ENCODE measurements at regions not wholly inside any gene's neighbourhood (a gene's known extent, or its start where the extent isn't known, plus 50 kb on each side); places are given as distances from the start of the nearest gene placed in this dataset.

GRCh38 chr13:26463296-26463695 lies 94.2 kb upstream of the WASF3 start:
- Histone ChIP-seq H3K56ac (ENCODE audit: insufficient read length, low read depth, low read length) (no peak overlapping the region), H3K18ac (ENCODE audit: insufficient read length, low read depth, low read length) (no peak overlapping the region), H3K9ac (ENCODE audit: extremely low read depth, insufficient read length, low read length) (no peak overlapping the region), H4K8ac (replicated peaks; ENCODE audit: insufficient read length, low read depth, low read length) (no peak overlapping the region), H4K91ac (ENCODE audit: insufficient read length, low read depth, low read length) (no peak overlapping the region), H2BK5ac (ENCODE audit: insufficient read length, low read length) (no peak overlapping the region), H3T11ph (ENCODE audit: low read length) (no peak overlapping the region), H3K23ac (ENCODE audit: insufficient read length, low read depth, low read length) (no peak overlapping the region), H3K79me1 (ENCODE audit: insufficient read depth, low read depth, low read length, poor library complexity, severe bottlenecking) (no peaks in the 10 kb centered on the region), H3K79me2 (ENCODE audit: insufficient read depth, low read length) (no peaks in the 10 kb centered on the region), H3K4me2 (ENCODE audit: insufficient read depth, insufficient read length, low read length) (no peak overlapping the region), H2AFZ (ENCODE audit: low read length) (no peak overlapping the region), H2BK20ac (ENCODE audit: low read depth, low read length, poor library complexity, severe bottlenecking) (no peak overlapping the region), H4K20me1 (ENCODE audit: control insufficient read depth, insufficient read depth, insufficient read length) (no peaks in the 10 kb centered on the region), H2AK5ac (ENCODE audit: insufficient read length, low read length) (no peak overlapping the region), H3K14ac (ENCODE audit: insufficient read depth, low read length) (no peak overlapping the region), H2BK15ac (ENCODE audit: low read depth, low read length) (no peak overlapping the region), H3K4me1 (ENCODE audit: insufficient read depth, low read length) (no peaks in the 10 kb centered on the region), H2BK120ac (ENCODE audit: low read depth, low read length, poor library complexity, severe bottlenecking) (no peak overlapping the region), H3K9me3 (ENCODE audit: control insufficient read depth, low read depth, low read length) (no peaks in the 10 kb centered on the region), H3K23me2 (ENCODE audit: insufficient read length, low read depth, low read length, poor library complexity, severe bottlenecking) (no peaks in the 10 kb centered on the region), H4K5ac (ENCODE audit: insufficient read length, low read depth, low read length) (no peak overlapping the region), H3K27me3 (ENCODE audit: insufficient read depth, low read length) (no peaks in the 10 kb centered on the region), H3K4ac (ENCODE audit: low read depth, low read length) (no peak overlapping the region), H3K27ac (ENCODE audit: insufficient read length, low read depth, low read length) (no peak overlapping the region), H2BK12ac (ENCODE audit: insufficient read length, low read depth, low read length) (no peak overlapping the region)
- TF ChIP-seq CTCF (conservative IDR thresholded peaks at IDR 0.05), result no peak
- H3K4me1 Mint-ChIP-seq, result peaks cover 3% of the 10 kb centered on the region in 2 experiments
- WGBS (ENCODE audit: extremely low coverage, insufficient read length, low lambda C conversion rate), result no CpG with 5 or more reads among the region's 6 CpGs
- H3K4me3 Mint-ChIP-seq, result no peak overlapping the region
- no peak for DNase-seq
- peaks cover 4% of the 10 kb centered on the region for H3K27me3 Mint-ChIP-seq (ENCODE audit: low read depth)
- H3K9me3 Mint-ChIP-seq, result no peaks in the 10 kb centered on the region
- no peak overlapping the region for H3K27ac Mint-ChIP-seq
- no peaks in the 10 kb centered on the region; a peak in 1 of 7 replicates for H3K36me3 Mint-ChIP-seq (ENCODE audit: insufficient read depth in 1 of 3, low read depth in 3 of 3)

Measured in H9 (cell line).